Muscle of arm (tissue), 1 donor: ENCODE measurements at regions not wholly inside any gene's neighbourhood (a gene's known extent, or its start where the extent isn't known, plus 50 kb on each side); places are given as distances from the start of the nearest gene placed in this dataset.
A peak's percentile ranks its signal among the peaks of the same experiment; 100 is the strongest.

Source experiments
- DNase-seq: peaks from one replicate; pipeline ENCODE4 v3.0.0-alpha.2; 2013

GRCh38 chr11:133787379-133788141 lies 57.8 kb downstream of the SPATA19 start:
- no peak for DNase-seq

GRCh38 chr11:133785795-133786340 lies 59.4 kb downstream of the SPATA19 start:
- no peak for DNase-seq

- no peak for DNase-seq
Measured at GRCh38 chr11:133784359-133784758, 61.0 kb downstream of the SPATA19 start.

- no peak for DNase-seq
Measured at GRCh38 chr11:133782116-133782725, 63.1 kb downstream of the SPATA19 start.

- DNase-seq, result no peak
Measured at GRCh38 chr11:133778161-133778560, 67.2 kb downstream of the SPATA19 start.

- DNase-seq, result no peak
Measured at GRCh38 chr11:133776671-133777367, 68.5 kb downstream of the SPATA19 start.

- DNase-seq, result no peak
Measured at GRCh38 chr11:133762538-133762937, 82.8 kb downstream of the SPATA19 start.

- DNase-seq, result no peak
Measured at GRCh38 chr11:133753150-133753549, 92.2 kb downstream of the SPATA19 start.

GRCh38 chr11:133749841-133750240 lies 95.5 kb downstream of the SPATA19 start:
- DNase-seq, result no peak

- no peak for DNase-seq
Measured at GRCh38 chr11:133747409-133747808, 97.9 kb downstream of the SPATA19 start.

- DNase-seq, result no peak
Measured at GRCh38 chr11:133746663-133747306, 98.5 kb downstream of the SPATA19 start.

- no peak for DNase-seq
Measured at GRCh38 chr11:133745791-133746190, 99.5 kb downstream of the SPATA19 start.

- DNase-seq, result no peak
Measured at GRCh38 chr11:133742353-133742752, 103.0 kb downstream of the SPATA19 start.

GRCh38 chr11:133740963-133741362 lies 104.3 kb downstream of the SPATA19 start:
- no peak for DNase-seq

GRCh38 chr11:133739481-133739880 lies 105.8 kb downstream of the SPATA19 start:
- no peak for DNase-seq

- DNase-seq, result no peak
Measured at GRCh38 chr11:133738624-133739023, 106.7 kb downstream of the SPATA19 start.

- DNase-seq, result no peak
Measured at GRCh38 chr11:133733631-133734030, 111.7 kb downstream of the SPATA19 start.

- DNase-seq, result no peak
Measured at GRCh38 chr11:133732109-133732674, 113.1 kb downstream of the SPATA19 start.

GRCh38 chr11:133727774-133728173 lies 117.5 kb downstream of the SPATA19 start:
- no peak for DNase-seq

GRCh38 chr11:133726542-133726941 lies 118.8 kb downstream of the SPATA19 start:
- no peak for DNase-seq

GRCh38 chr11:133724116-133724515 lies 121.2 kb downstream of the SPATA19 start:
- peak; percentile 49 for DNase-seq

- peak; percentile 10 for DNase-seq
Measured at GRCh38 chr11:133723056-133723455, 122.3 kb downstream of the SPATA19 start.
